OCI-LY3 (cell line): ENCODE measurements at regions not wholly inside any gene's neighbourhood (a gene's known extent, or its start where the extent isn't known, plus 50 kb on each side); places are given as distances from the start of the nearest gene placed in this dataset.

Experiments
- H2AFZ ChIP-seq: fragments of 200-600, 300-600 bp; shearing (Covaris generic); 2 replicates; pipeline ENCODE4 v1.6.0; 2014; ENCODE audit warnings: antibody characterized with exemption, low read depth, low read length
- H3K27ac ChIP-seq: fragments of 200-600, 300-600 bp; sonication (generic); 2 replicates; pipeline ENCODE4 v1.5.1; 2014; ENCODE audit warnings: mild to moderate bottlenecking, low read length, moderate library complexity, mixed read lengths
- H3K27me3 ChIP-seq: fragments of 200-600, 300-600 bp; sonication (generic); 2 replicates; pipeline ENCODE4 v1.6.1; 2014; ENCODE audit warnings: low read depth, low read length, mixed read lengths
- H3K36me3 ChIP-seq: fragments of 200-600, 300-600 bp; sonication (generic); replicated peaks from 2 replicates; pipeline ENCODE3; 2014; ENCODE audit warnings: low read depth, low read length, mixed read lengths
- H3K4me1 ChIP-seq: fragments of 300-600, 200-600 bp; sonication (generic); 2 replicates; pipeline ENCODE4 v1.6.1; 2014; ENCODE audit warnings: low read length, mixed read lengths
- H3K4me2 ChIP-seq: fragments of 200-600, 300-600 bp; sonication (generic); 2 replicates; pipeline ENCODE4 v1.6.1; 2014; ENCODE audit warnings: low read length, mixed read lengths
- H3K4me3 ChIP-seq: fragments of 300-600, 200-600 bp; sonication (generic); 2 replicates; pipeline ENCODE4 v1.5.1; 2014; ENCODE audit warnings: antibody characterized with exemption, mild to moderate bottlenecking, low read length, moderate library complexity
- H3K79me2 ChIP-seq: fragments of 300-600, 200-600 bp; shearing (Covaris generic); 2 replicates; pipeline ENCODE4 v1.6.1; 2014; ENCODE audit warnings: mild to moderate bottlenecking, low read length, mixed read lengths
- H3K9ac ChIP-seq: fragments of 300-600, 200-600 bp; shearing (Covaris generic); 2 replicates; pipeline ENCODE4 v1.6.0; 2014; ENCODE audit warnings: mild to moderate bottlenecking, low read length, moderate library complexity
- H3K9me3 ChIP-seq: fragments of 200-600, 300-600 bp; shearing (Covaris generic); 2 replicates; pipeline ENCODE4 v1.6.1; 2014; ENCODE audit warnings: low read length, mixed read lengths; ENCODE audit not compliant: insufficient read depth
- H4K20me1 ChIP-seq: fragments of 200-600, 300-600 bp; sonication (generic); 2 replicates; pipeline ENCODE4 v1.6.1; 2016; ENCODE audit warnings: low read length, mixed read lengths; ENCODE audit not compliant: insufficient read depth
- EZH2phosphoT487 ChIP-seq: fragments of 200-600 bp; shearing (Covaris generic); IDR thresholded peaks from 2 replicates; pipeline ENCODE4 v1.6.1; 2018; ENCODE audit warnings: antibody characterized with exemption, mixed run types, low read depth
- TF ChIP-seq, protein P1 (sequence below): fragments of 200-600, 300-600 bp; sonication (generic); IDR thresholded peaks from 2 replicates; pipeline ENCODE4 v1.5.1; 2014; ENCODE audit warnings: antibody characterized with exemption, low read length, low read depth

- no peaks in the 10 kb centered on the region for H3K36me3 ChIP-seq
- no peak overlapping the region for H3K4me2 ChIP-seq
- H3K79me2 ChIP-seq: no peaks in the 10 kb centered on the region
- no peaks in the 10 kb centered on the region for H3K4me1 ChIP-seq
- H3K4me3 ChIP-seq: no peak overlapping the region
- H3K9me3 ChIP-seq: no peaks in the 10 kb centered on the region
- no peak overlapping the region for H3K9ac ChIP-seq
- no peak overlapping the region for H3K27ac ChIP-seq
- peaks cover 9% of the 10 kb centered on the region for H3K27me3 ChIP-seq
- TF ChIP-seq EZH2phosphoT487: no peak
- TF ChIP-seq, protein P1, sequence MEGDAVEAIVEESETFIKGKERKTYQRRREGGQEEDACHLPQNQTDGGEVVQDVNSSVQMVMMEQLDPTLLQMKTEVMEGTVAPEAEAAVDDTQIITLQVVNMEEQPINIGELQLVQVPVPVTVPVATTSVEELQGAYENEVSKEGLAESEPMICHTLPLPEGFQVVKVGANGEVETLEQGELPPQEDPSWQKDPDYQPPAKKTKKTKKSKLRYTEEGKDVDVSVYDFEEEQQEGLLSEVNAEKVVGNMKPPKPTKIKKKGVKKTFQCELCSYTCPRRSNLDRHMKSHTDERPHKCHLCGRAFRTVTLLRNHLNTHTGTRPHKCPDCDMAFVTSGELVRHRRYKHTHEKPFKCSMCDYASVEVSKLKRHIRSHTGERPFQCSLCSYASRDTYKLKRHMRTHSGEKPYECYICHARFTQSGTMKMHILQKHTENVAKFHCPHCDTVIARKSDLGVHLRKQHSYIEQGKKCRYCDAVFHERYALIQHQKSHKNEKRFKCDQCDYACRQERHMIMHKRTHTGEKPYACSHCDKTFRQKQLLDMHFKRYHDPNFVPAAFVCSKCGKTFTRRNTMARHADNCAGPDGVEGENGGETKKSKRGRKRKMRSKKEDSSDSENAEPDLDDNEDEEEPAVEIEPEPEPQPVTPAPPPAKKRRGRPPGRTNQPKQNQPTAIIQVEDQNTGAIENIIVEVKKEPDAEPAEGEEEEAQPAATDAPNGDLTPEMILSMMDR: no peak
- H4K20me1 ChIP-seq: no peaks in the 10 kb centered on the region
- H2AFZ ChIP-seq: no peak overlapping the region
These were observed 158.4 kb downstream of the FAM43A start for GRCh38 chr3:194844046-194844445.

GRCh38 chr3:194849166-194849875 lies 163.6 kb downstream of the FAM43A start:
- TF ChIP-seq EZH2phosphoT487: no peak
- TF ChIP-seq, protein P1: no peak
- H3K27me3 ChIP-seq: no peaks in the 10 kb centered on the region
- H2AFZ ChIP-seq: no peak overlapping the region
- H3K4me1 ChIP-seq: no peaks in the 10 kb centered on the region
- H3K9me3 ChIP-seq: no peaks in the 10 kb centered on the region
- H4K20me1 ChIP-seq: no peaks in the 10 kb centered on the region
- no peak overlapping the region for H3K4me3 ChIP-seq
- no peak overlapping the region for H3K4me2 ChIP-seq
- no peaks in the 10 kb centered on the region for H3K36me3 ChIP-seq
- no peaks in the 10 kb centered on the region for H3K79me2 ChIP-seq
- no peak overlapping the region for H3K9ac ChIP-seq
- H3K27ac ChIP-seq: no peak overlapping the region

DNA sequence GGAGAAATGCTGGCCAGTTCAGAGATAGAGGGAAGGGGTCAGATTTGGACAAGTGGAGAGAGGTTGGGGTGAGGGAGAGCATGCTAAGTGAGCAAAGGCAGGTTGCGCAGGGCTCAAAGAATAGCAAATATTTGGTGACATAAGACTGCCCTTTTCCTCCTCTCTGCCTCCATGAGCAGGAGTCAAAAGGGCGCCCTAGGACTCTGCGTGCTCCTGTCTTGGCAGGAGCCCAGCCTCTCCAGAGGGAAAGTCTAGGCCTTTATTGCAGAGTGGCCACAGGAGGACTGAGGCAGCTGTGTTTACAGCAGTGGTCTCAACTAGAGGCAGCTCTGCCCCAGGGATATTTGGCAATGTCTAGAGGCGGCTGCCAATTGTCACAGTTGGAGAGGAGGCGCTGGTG lies 165.6 kb downstream of the FAM43A start:
- TF ChIP-seq, protein P1: no peak
- no peak for TF ChIP-seq EZH2phosphoT487
- H3K4me1 ChIP-seq: no peaks in the 10 kb centered on the region
- H3K9me3 ChIP-seq: no peaks in the 10 kb centered on the region
- no peaks in the 10 kb centered on the region for H4K20me1 ChIP-seq
- H3K27me3 ChIP-seq: no peaks in the 10 kb centered on the region
- H3K9ac ChIP-seq: no peak overlapping the region
- no peak overlapping the region for H2AFZ ChIP-seq
- no peak overlapping the region for H3K27ac ChIP-seq
- no peaks in the 10 kb centered on the region for H3K36me3 ChIP-seq
- no peak overlapping the region for H3K4me2 ChIP-seq
- H3K79me2 ChIP-seq: no peaks in the 10 kb centered on the region
- H3K4me3 ChIP-seq: no peak overlapping the region

DNA sequence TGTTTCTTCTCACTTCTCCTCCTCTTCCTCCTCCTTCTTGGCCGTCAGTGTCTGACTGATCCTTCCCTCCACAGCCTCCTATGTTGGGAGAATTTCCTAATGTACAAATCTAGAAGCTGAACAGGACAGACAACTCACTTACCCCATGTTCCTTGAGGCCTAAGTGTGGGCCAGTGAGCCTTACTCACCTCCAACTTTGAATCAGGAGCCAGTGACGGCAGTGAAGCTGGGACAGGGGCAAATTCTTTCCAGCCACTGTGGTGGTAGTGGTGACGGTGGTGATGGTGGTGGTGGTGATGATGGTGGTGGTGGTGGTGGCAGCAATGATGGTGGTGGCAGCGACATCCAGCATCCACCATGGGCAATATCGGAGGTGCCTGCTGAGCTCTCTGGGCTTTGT lies 166.3 kb downstream of the FAM43A start:
- Histone ChIP-seq H3K27ac (no peak overlapping the region), H3K4me1 (0 out of 2 replicates have a peak, but pooled peaks cover 4% of the 10 kb centered on the region), H3K4me3 (no peak overlapping the region), H2AFZ (no peak overlapping the region), H3K4me2 (no peak overlapping the region), H3K27me3 (no peaks in the 10 kb centered on the region), H4K20me1 (no peaks in the 10 kb centered on the region), H3K9me3 (no peaks in the 10 kb centered on the region), H3K36me3 (no peaks in the 10 kb centered on the region), H3K79me2 (no peaks in the 10 kb centered on the region), H3K9ac (no peak overlapping the region)
- TF ChIP-seq, protein P1: no peak
- TF ChIP-seq EZH2phosphoT487: no peak
